ENCODE measurements at regions not wholly inside any gene's neighbourhood (a gene's known extent, or its start where the extent isn't known, plus 50 kb on each side); places are given as distances from the start of the nearest gene placed in this dataset.

GRCh38 chr1:106568201-106568974 lies 488.1 kb upstream of the PRMT6 start:
- no TSS peak for BruUV-seq (replicated peaks)
- Mint-ChIP-seq H3K4me3 (ENCODE audit: unreplicated experiment) (no peak overlapping the region), H3K27me3 (ENCODE audit: insufficient read depth, unreplicated experiment) (no peaks in the 10 kb centered on the region), H3K4me1 (ENCODE audit: low read depth, unreplicated experiment) (no peaks in the 10 kb centered on the region), H3K27ac (ENCODE audit: unreplicated experiment) (no peak overlapping the region), H3K9me3 (ENCODE audit: unreplicated experiment) (no peaks in the 10 kb centered on the region), H3K36me3 (ENCODE audit: insufficient read depth, unreplicated experiment) (no peaks in the 10 kb centered on the region)
- Histone ChIP-seq H3K9me3 (no peaks in the 10 kb centered on the region), H3K4me1 (no peaks in the 10 kb centered on the region), H3K36me3 (ENCODE audit: control insufficient read depth, insufficient read depth, low read length) (no peaks in the 10 kb centered on the region), H3K4me3 (ENCODE audit: low read depth, low read length) (no peak overlapping the region), H3K27me3 (replicated peaks; ENCODE audit: control insufficient read depth, insufficient read depth, low read length) (no peaks in the 10 kb centered on the region)
- POLR2A ChIA-PET, result no interaction called here
- CTCF ChIA-PET, result no interaction called here
- TF ChIP-seq CTCF (IDR thresholded peaks at IDR 0.05; ENCODE audit: insufficient read depth in 1 of 2, low read depth in 1 of 2, low read length in 1 of 2, severe bottlenecking in 1 of 2, unreplicated experiment in 1 of 2), result no peak
- no peak for DNase-seq
- intact Hi-C loops (cut with micrococcal nuclease; ENCODE audit: unreplicated experiment), result no loop called here

- CTCF ChIA-PET, result no interaction called here
- POLR2A ChIA-PET, result no interaction called here
- Mint-ChIP-seq H3K27me3 (ENCODE audit: insufficient read depth, unreplicated experiment) (no peaks in the 10 kb centered on the region), H3K27ac (ENCODE audit: unreplicated experiment) (no peak overlapping the region), H3K9me3 (ENCODE audit: unreplicated experiment) (no peaks in the 10 kb centered on the region), H3K36me3 (ENCODE audit: insufficient read depth, unreplicated experiment) (no peaks in the 10 kb centered on the region), H3K4me1 (ENCODE audit: low read depth, unreplicated experiment) (no peaks in the 10 kb centered on the region), H3K4me3 (ENCODE audit: unreplicated experiment) (no peak overlapping the region)
- no peaks in the 10 kb centered on the region for H3K27me3 ChIP-seq (replicated peaks; ENCODE audit: control insufficient read depth, insufficient read depth, low read length)
- H3K36me3 ChIP-seq (ENCODE audit: control insufficient read depth, insufficient read depth, low read length), result no peaks in the 10 kb centered on the region
- no peaks in the 10 kb centered on the region for H3K4me1 ChIP-seq
- no TSS peak for BruUV-seq (replicated peaks)
- no peak overlapping the region for H3K4me3 ChIP-seq (ENCODE audit: low read depth, low read length)
- no peak for TF ChIP-seq CTCF (IDR thresholded peaks at IDR 0.05; ENCODE audit: insufficient read depth in 1 of 2, low read depth in 1 of 2, low read length in 1 of 2, severe bottlenecking in 1 of 2, unreplicated experiment in 1 of 2)
- H3K9me3 ChIP-seq, result no peaks in the 10 kb centered on the region
- intact Hi-C loops (cut with micrococcal nuclease; ENCODE audit: unreplicated experiment), result no loop called here
- no peak for DNase-seq
Observed at GRCh38 chr1:106571109-106571508, 485.4 kb upstream of the PRMT6 start.

- ChIA-PET POLR2A (no interaction called here), CTCF (no interaction called here)
- Histone ChIP-seq H3K9me3 (no peaks in the 10 kb centered on the region), H3K4me1 (no peaks in the 10 kb centered on the region), H3K4me3 (ENCODE audit: low read depth, low read length) (no peak overlapping the region), H3K27me3 (replicated peaks; ENCODE audit: control insufficient read depth, insufficient read depth, low read length) (no peaks in the 10 kb centered on the region), H3K36me3 (ENCODE audit: control insufficient read depth, insufficient read depth, low read length) (no peaks in the 10 kb centered on the region)
- DNase-seq, result no peak
- Mint-ChIP-seq H3K27ac (ENCODE audit: unreplicated experiment) (no peak overlapping the region), H3K4me3 (ENCODE audit: unreplicated experiment) (no peak overlapping the region), H3K4me1 (ENCODE audit: low read depth, unreplicated experiment) (no peaks in the 10 kb centered on the region), H3K27me3 (ENCODE audit: insufficient read depth, unreplicated experiment) (no peaks in the 10 kb centered on the region), H3K36me3 (ENCODE audit: insufficient read depth, unreplicated experiment) (no peaks in the 10 kb centered on the region), H3K9me3 (ENCODE audit: unreplicated experiment) (no peaks in the 10 kb centered on the region)
- BruUV-seq (replicated peaks), result no TSS peak
- TF ChIP-seq CTCF (IDR thresholded peaks at IDR 0.05; ENCODE audit: insufficient read depth in 1 of 2, low read depth in 1 of 2, low read length in 1 of 2, severe bottlenecking in 1 of 2, unreplicated experiment in 1 of 2), result no peak
- intact Hi-C loops (cut with micrococcal nuclease; ENCODE audit: unreplicated experiment), result no loop called here
Observed at GRCh38 chr1:106584107-106584506, 472.4 kb upstream of the PRMT6 start.
